ENCODE measurements at regions not wholly inside any gene's neighbourhood (a gene's known extent, or its start where the extent isn't known, plus 50 kb on each side); places are given as distances from the start of the nearest gene placed in this dataset.

DNA sequence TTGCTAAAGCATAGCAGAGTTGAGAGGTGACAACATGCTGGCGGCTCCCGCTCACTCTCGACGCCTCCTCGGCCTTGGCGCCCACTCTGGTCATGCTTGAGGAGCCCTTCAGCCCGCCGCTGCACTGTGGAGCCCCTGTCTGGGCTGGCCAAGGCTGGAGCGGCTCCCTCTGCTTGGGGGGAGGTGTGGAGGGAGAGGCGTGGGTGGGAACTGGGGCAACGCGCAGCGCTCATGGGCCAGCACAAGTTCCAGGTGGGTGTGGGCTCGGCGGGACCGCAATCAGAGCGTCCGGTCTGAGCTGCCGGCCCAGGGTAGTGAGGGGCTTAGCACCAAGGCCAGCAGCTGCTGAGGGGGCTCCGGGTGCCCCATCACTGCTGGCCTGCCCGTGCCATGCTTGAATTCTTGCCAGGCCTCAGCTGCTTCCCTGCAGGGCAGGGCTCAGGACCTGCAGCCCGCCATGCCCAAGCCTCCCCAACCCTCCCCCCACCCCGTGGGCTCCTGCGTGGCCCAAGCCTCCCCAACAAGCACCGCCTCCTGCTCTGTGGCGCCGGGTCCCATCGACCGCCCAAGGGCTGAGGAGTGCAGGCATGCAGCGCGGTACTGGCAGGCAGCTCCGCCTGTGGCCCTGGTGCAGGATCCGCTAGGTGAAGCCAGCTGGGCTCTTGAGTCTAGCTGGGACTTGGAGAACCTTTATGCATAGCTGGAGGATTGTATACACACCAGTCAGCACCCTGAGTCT, 2052.8 kb upstream of the CELF4 start:
- WGBS, 2 donors = 96% methylated on average over 33 of the region's 33 CpGs
- no peak overlapping the region for H3K4me3 ChIP-seq
- H3K36me3 ChIP-seq = no peaks in the 10 kb centered on the region
- H3K9me3 ChIP-seq = no peaks in the 10 kb centered on the region
- H3K27ac ChIP-seq = no peak overlapping the region
- no peaks in the 10 kb centered on the region for H3K27me3 ChIP-seq
- TF ChIP-seq EP300 (IDR thresholded peaks at IDR 0.05) (no peak), POLR2AphosphoS5 (IDR thresholded peaks at IDR 0.05) (no peak), POLR2A (IDR thresholded peaks at IDR 0.05) (no peak)
- TF ChIP-seq, protein P1, sequence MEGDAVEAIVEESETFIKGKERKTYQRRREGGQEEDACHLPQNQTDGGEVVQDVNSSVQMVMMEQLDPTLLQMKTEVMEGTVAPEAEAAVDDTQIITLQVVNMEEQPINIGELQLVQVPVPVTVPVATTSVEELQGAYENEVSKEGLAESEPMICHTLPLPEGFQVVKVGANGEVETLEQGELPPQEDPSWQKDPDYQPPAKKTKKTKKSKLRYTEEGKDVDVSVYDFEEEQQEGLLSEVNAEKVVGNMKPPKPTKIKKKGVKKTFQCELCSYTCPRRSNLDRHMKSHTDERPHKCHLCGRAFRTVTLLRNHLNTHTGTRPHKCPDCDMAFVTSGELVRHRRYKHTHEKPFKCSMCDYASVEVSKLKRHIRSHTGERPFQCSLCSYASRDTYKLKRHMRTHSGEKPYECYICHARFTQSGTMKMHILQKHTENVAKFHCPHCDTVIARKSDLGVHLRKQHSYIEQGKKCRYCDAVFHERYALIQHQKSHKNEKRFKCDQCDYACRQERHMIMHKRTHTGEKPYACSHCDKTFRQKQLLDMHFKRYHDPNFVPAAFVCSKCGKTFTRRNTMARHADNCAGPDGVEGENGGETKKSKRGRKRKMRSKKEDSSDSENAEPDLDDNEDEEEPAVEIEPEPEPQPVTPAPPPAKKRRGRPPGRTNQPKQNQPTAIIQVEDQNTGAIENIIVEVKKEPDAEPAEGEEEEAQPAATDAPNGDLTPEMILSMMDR (IDR thresholded peaks at IDR 0.05) = no peak
- no peaks in the 10 kb centered on the region for H3K4me1 ChIP-seq
- DNase-seq = no peak
- intact Hi-C loops (cut with DNase I) = no loop called here

DNA sequence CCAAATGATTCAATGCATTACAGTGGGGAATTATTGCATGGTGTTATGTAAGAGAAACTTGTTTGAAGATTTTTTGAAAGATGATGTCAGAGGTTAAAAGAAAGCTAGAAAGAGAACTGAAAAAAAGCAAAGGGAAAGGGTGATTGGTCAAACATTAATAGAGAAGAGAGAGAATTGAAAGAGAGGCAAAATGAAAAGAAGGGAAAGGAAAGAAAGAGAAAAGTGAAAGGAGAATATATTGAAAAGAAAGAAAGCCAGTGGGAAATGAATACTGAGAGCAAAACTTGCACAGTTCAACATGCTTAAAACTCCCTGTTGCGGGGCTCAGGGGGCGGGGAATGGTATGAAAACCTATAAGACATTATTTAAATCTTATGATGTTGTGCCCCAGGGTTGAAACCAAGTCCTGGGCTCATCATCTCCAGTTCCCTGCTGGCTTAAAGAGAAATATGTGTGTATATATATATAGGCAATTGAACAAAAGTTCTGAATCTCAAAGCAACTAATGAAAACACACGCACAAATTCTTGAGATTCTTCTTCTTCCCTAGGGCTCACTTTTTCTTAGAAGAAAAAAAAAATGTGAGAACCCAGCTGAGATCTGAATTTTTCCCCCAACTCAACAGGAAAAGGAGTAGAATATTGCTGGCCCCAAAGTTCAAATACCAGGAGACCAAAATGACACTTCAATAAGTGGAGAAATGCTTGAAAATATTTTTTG, 2045.9 kb upstream of the CELF4 start:
- Histone ChIP-seq H3K4me1 (no peaks in the 10 kb centered on the region), H3K4me3 (no peak overlapping the region), H3K36me3 (no peaks in the 10 kb centered on the region), H3K27ac (no peak overlapping the region), H3K27me3 (no peaks in the 10 kb centered on the region), H3K9me3 (no peaks in the 10 kb centered on the region)
- 88 to 90% methylated on average over 3 of the region's 3 CpGs for WGBS, 2 donors
- DNase-seq = no peak
- no peak for TF ChIP-seq POLR2A (IDR thresholded peaks at IDR 0.05)
- no peak for TF ChIP-seq POLR2AphosphoS5 (IDR thresholded peaks at IDR 0.05)
- TF ChIP-seq EP300 (IDR thresholded peaks at IDR 0.05) = no peak
- TF ChIP-seq, protein P1 (IDR thresholded peaks at IDR 0.05) = no peak
- intact Hi-C loops (cut with DNase I) = no loop called here

DNA sequence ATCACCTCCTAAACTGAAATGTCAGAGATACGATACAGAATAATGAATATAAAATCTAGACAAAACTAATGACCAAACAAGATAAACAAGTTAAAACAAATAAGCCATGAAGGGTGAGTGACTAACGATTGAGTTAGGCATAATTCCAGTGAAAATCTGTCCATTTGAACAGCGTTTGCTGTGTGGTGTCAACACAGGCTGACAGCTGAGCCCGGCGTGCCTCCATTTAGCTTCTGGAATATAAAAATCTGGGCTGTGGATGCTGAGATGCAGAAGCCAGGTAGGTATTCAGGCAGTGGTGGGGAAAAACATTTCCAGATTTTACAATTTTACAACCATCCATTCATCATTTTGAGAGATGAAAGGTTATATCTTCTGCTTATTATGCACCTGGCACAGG, 2041.4 kb upstream of the CELF4 start:
- Histone ChIP-seq H3K27ac (no peak overlapping the region), H3K9me3 (no peaks in the 10 kb centered on the region), H3K4me3 (no peak overlapping the region), H3K36me3 (no peaks in the 10 kb centered on the region), H3K27me3 (no peaks in the 10 kb centered on the region), H3K4me1 (no peaks in the 10 kb centered on the region)
- intact Hi-C loops (cut with DNase I) = no loop called here
- 74 to 82% methylated on average over 5 of the region's 5 CpGs for WGBS, 2 donors
- DNase-seq = no peak
- TF ChIP-seq EP300 (IDR thresholded peaks at IDR 0.05) (no peak), POLR2A (IDR thresholded peaks at IDR 0.05) (no peak), POLR2AphosphoS5 (IDR thresholded peaks at IDR 0.05) (no peak)

DNA sequence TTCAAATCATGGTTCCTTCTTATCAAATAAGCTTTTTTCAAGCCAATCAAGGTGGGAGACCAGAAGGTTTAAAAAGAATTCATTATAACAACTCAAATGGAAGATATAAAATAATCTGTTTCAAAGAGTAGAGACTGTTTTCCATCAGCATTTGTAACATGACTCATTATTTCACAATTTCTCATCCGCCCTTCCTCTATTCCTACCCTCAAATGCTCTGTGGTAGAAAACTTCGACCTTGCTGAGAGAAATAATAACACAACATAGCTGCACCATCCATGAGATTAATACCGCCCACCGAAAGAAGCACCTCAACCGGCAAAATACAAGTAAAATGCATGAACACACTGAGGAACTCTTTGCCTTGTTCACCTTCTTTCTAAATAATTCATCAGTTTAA, 2039.2 kb upstream of the CELF4 start:
- no peak overlapping the region for H3K27ac ChIP-seq
- H3K4me1 ChIP-seq = no peaks in the 10 kb centered on the region
- no peak overlapping the region for H3K4me3 ChIP-seq
- intact Hi-C loops (cut with DNase I) = no loop called here
- H3K9me3 ChIP-seq = no peaks in the 10 kb centered on the region
- 91 to 92% methylated on average over 5 of the region's 5 CpGs for WGBS, 2 donors
- no peak for DNase-seq
- H3K27me3 ChIP-seq = no peaks in the 10 kb centered on the region
- TF ChIP-seq EP300 (IDR thresholded peaks at IDR 0.05) (no peak), POLR2AphosphoS5 (IDR thresholded peaks at IDR 0.05) (no peak), POLR2A (IDR thresholded peaks at IDR 0.05) (no peak)
- TF ChIP-seq, protein P1 (IDR thresholded peaks at IDR 0.05) = no peak
- H3K36me3 ChIP-seq = no peaks in the 10 kb centered on the region

DNA sequence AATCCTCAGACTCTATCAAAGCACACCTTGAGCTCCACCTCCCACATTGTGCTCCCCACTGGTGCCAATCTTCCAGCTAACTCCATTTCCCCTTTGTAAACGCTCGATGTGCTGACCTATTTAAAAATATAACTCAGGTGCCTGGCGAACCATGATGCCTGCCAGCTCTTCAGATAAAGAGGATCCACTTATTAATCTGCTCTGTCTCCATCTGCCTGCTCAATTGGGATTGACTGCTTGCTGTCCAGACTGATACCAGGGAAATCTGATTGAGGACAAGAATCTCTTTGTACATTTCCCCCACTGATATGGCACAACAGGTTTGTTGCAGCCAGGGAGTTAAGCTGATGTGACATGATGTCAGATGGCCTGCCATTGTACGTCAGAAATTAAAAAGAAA, 2036.5 kb upstream of the CELF4 start:
- no peaks in the 10 kb centered on the region for H3K9me3 ChIP-seq
- H3K36me3 ChIP-seq = no peaks in the 10 kb centered on the region
- no peak for DNase-seq
- 90 to 92% methylated on average over 4 of the region's 4 CpGs for WGBS, 2 donors
- H3K4me3 ChIP-seq = no peak overlapping the region
- H3K4me1 ChIP-seq = no peaks in the 10 kb centered on the region
- TF ChIP-seq EP300 (IDR thresholded peaks at IDR 0.05) (no peak), POLR2A (IDR thresholded peaks at IDR 0.05) (no peak), POLR2AphosphoS5 (IDR thresholded peaks at IDR 0.05) (no peak)
- TF ChIP-seq, protein P1 (IDR thresholded peaks at IDR 0.05) = no peak
- intact Hi-C loops (cut with DNase I) = no loop called here
- no peak overlapping the region for H3K27ac ChIP-seq
- H3K27me3 ChIP-seq = no peaks in the 10 kb centered on the region

All from sigmoid colon (tissue), 6 donors.